ENCODE measurements at regions not wholly inside any gene's neighbourhood (a gene's known extent, or its start where the extent isn't known, plus 50 kb on each side); places are given as distances from the start of the nearest gene placed in this dataset.

DNA sequence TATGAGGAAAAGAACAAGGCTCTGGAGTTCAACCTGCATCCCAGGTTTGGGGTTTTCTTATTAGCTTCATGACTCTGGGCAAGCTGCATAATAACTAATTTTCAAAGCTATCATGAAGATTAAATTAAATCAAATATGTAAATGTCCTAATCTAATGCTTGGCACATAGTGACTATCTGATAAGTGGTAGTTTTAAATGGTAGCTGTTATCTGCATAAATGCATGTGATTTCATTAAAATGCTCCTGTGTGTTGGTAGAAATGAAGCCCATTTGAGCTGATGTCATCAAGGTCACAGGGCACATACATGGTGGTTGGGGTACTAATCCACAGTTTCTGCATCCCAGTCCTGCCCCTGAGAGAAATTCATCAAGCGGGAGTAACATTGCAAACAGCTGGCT lies 428.8 kb downstream of the LRATD1 start (continued):
- TF ChIP-seq RXRA (IDR thresholded peaks at IDR 0.05; ENCODE audit: borderline replicate concordance, low read depth): no peak
- TF ChIP-seq, protein P1, sequence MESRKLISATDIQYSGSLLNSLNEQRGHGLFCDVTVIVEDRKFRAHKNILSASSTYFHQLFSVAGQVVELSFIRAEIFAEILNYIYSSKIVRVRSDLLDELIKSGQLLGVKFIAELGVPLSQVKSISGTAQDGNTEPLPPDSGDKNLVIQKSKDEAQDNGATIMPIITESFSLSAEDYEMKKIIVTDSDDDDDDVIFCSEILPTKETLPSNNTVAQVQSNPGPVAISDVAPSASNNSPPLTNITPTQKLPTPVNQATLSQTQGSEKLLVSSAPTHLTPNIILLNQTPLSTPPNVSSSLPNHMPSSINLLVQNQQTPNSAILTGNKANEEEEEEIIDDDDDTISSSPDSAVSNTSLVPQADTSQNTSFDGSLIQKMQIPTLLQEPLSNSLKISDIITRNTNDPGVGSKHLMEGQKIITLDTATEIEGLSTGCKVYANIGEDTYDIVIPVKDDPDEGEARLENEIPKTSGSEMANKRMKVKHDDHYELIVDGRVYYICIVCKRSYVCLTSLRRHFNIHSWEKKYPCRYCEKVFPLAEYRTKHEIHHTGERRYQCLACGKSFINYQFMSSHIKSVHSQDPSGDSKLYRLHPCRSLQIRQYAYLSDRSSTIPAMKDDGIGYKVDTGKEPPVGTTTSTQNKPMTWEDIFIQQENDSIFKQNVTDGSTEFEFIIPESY (IDR thresholded peaks at IDR 0.05; ENCODE audit: borderline replicate concordance, low read depth): no peak
- TF ChIP-seq MEF2A (IDR thresholded peaks at IDR 0.05; ENCODE audit: borderline replicate concordance, low read depth): no peak
- TF ChIP-seq FOXM1 (IDR thresholded peaks at IDR 0.05; ENCODE audit: low read depth): no peak
- no peak for TF ChIP-seq TAF1 (IDR thresholded peaks at IDR 0.05; ENCODE audit: borderline replicate concordance, low read depth, low read length)
- TF ChIP-seq ELF1 (IDR thresholded peaks at IDR 0.05): no peak
- TF ChIP-seq GATA2 (CRISPR knock-in tag; IDR thresholded peaks at IDR 0.05): peak; percentile 96
- TF ChIP-seq TCF12 (IDR thresholded peaks at IDR 0.05): no peak
- no peak for TF ChIP-seq POLR2AphosphoS5 (IDR thresholded peaks at IDR 0.05; ENCODE audit: low read depth, low read length)

- no peak overlapping the region for H3K9ac ChIP-seq
- no peaks in the 10 kb centered on the region for H3K79me2 ChIP-seq (ENCODE audit: insufficient read depth)
- no peak overlapping the region for H3K4me3 ChIP-seq (ENCODE audit: low read depth in 2 of 2, low read length in 1 of 2)
- H3K9me2 ChIP-seq: no peaks in the 10 kb centered on the region
- H3K4me2 ChIP-seq: no peak overlapping the region
- H3K9me3 ChIP-seq: no peaks in the 10 kb centered on the region; the same call in 1 of the 2 replicates
- no peak overlapping the region for H2AFZ ChIP-seq (ENCODE audit: low read depth)
- no peaks in the 10 kb centered on the region for H3K36me3 ChIP-seq (replicated peaks in 1 of 2; ENCODE audit: control insufficient read depth in 1 of 2, insufficient read depth in 2 of 2, low read length in 1 of 2)
- peaks cover 0 to 9% of the 10 kb centered on the region in 2 experiments; a peak in 2 of 4 replicates for H3K4me1 ChIP-seq (ENCODE audit: control insufficient read depth in 1 of 2, insufficient read depth in 2 of 2, low read depth in 1 of 2, low read length in 1 of 2)
- H3F3A ChIP-seq (replicated peaks; ENCODE audit: insufficient read depth): no peaks in the 10 kb centered on the region
- no peaks in the 10 kb centered on the region for H3K27me3 ChIP-seq (ENCODE audit: insufficient read depth)
- H4K20me1 ChIP-seq (ENCODE audit: insufficient read depth): no peaks in the 10 kb centered on the region
- no peak overlapping the region for H3K27ac ChIP-seq (ENCODE audit: low read depth in 2 of 2, low read length in 1 of 2)
- ChIA-PET CTCF (no interaction called here), POLR2A (no interaction called here)
- no peak for TF ChIP-seq MEF2A (IDR thresholded peaks at IDR 0.05; ENCODE audit: borderline replicate concordance, low read depth)
- TF ChIP-seq, protein P2, sequence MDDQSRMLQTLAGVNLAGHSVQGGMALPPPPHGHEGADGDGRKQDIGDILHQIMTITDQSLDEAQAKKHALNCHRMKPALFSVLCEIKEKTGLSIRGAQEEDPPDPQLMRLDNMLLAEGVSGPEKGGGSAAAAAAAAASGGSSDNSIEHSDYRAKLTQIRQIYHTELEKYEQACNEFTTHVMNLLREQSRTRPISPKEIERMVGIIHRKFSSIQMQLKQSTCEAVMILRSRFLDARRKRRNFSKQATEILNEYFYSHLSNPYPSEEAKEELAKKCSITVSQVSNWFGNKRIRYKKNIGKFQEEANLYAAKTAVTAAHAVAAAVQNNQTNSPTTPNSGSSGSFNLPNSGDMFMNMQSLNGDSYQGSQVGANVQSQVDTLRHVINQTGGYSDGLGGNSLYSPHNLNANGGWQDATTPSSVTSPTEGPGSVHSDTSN (IDR thresholded peaks at IDR 0.05): no peak
- TF ChIP-seq, protein P1 (IDR thresholded peaks at IDR 0.05; ENCODE audit: borderline replicate concordance, low read depth): no peak
- TF ChIP-seq REST (IDR thresholded peaks at IDR 0.05; ENCODE audit: low read depth, low read length): no peak
- no peak for TF ChIP-seq RAD21 (IDR thresholded peaks at IDR 0.05; ENCODE audit: low read length)
- no peak for TF ChIP-seq RXRA (IDR thresholded peaks at IDR 0.05; ENCODE audit: borderline replicate concordance, low read depth)
- no peak for TF ChIP-seq TEAD4 (IDR thresholded peaks at IDR 0.05; ENCODE audit: borderline replicate concordance, insufficient read depth)
- TF ChIP-seq USF1 (IDR thresholded peaks at IDR 0.05; ENCODE audit: borderline replicate concordance, low read depth): no peak
- no peak for TF ChIP-seq ELF1 (IDR thresholded peaks at IDR 0.05)
- TF ChIP-seq POLR2AphosphoS5 (IDR thresholded peaks at IDR 0.05; ENCODE audit: low read depth, low read length): no peak
- no peak for TF ChIP-seq GATA2 (CRISPR knock-in tag; IDR thresholded peaks at IDR 0.05)
- TF ChIP-seq, protein P3, sequence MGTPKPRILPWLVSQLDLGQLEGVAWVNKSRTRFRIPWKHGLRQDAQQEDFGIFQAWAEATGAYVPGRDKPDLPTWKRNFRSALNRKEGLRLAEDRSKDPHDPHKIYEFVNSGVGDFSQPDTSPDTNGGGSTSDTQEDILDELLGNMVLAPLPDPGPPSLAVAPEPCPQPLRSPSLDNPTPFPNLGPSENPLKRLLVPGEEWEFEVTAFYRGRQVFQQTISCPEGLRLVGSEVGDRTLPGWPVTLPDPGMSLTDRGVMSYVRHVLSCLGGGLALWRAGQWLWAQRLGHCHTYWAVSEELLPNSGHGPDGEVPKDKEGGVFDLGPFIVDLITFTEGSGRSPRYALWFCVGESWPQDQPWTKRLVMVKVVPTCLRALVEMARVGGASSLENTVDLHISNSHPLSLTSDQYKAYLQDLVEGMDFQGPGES (IDR thresholded peaks at IDR 0.05; ENCODE audit: low read depth, low read length): no peak
- no peak for TF ChIP-seq FOSL2 (IDR thresholded peaks at IDR 0.05; ENCODE audit: borderline replicate concordance, low read depth)
- whole genome bisulfite sequencing (ENCODE audit: low lambda C conversion rate): 51% methylated on average over 3 of the region's 3 CpGs
- no peak for DNase-seq
Observed at GRCh38 chr2:15066138-15066537, 433.6 kb downstream of the LRATD1 start.

Measured in SK-N-SH (cell line).